AG09309 (cell line): ENCODE measurements at regions not wholly inside any gene's neighbourhood (a gene's known extent, or its start where the extent isn't known, plus 50 kb on each side); places are given as distances from the start of the nearest gene placed in this dataset.
A peak's percentile ranks its signal among the peaks of the same experiment; 100 is the strongest.

Experiments
- DNase-seq: peaks from one replicate; pipeline ENCODE4 v3.0.0-alpha.2; 2010; ENCODE audit warnings: low read depth
- H3K4me3 ChIP-seq: 2 replicates; pipeline ENCODE4 v1.5.1; 2011; ENCODE audit warnings: mild to moderate bottlenecking, low read depth, low read length, moderate library complexity; ENCODE audit not compliant: control insufficient read depth
- TF ChIP-seq, protein P1 (sequence below): IDR thresholded peaks from 2 replicates; pipeline ENCODE4 v1.5.1; 2011; ENCODE audit warnings: mild to moderate bottlenecking, low read depth, low read length, inconsistent platforms; ENCODE audit not compliant: insufficient read depth, control insufficient read depth; ENCODE audit errors: missing control alignments

DNA sequence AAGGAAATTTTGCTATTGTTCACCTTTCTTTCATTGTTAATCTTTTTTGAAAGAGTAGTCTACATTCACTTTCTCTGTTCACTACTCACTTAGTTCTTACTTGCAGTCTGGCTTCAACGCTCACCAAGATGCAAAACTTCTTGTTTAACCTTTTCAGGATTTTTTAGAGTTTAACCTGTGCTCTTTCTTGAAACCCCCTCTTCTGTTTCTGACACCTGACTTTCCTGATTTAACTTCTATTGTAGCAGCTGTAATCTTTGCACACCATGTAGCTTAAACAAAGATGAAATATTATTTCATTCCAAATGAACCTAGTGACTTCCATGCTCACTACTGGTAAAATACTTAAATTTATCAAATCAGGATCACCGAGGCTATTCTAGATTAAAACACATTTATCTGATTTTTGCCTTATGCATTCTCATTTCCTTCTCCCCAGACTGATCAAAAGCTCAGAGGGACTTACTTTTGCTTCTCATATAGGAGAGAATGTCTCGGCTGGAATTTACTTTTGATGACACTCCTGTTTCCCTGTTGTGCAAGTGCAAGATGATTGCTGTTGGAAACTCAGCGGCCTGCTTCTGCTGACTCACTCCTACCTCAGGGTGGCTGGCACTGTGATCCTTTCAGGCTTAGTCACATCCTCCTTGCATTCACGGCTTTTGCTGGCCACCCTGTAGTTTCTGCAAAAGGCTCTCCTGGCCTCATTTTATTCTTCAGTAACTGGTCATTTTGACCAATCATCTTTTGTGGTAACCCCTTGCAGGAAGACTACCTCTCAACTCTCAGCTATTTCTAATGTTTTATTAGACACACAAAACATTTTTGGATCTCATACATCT lies 109.3 kb upstream of the IFNE start:
- TF ChIP-seq, protein P1, sequence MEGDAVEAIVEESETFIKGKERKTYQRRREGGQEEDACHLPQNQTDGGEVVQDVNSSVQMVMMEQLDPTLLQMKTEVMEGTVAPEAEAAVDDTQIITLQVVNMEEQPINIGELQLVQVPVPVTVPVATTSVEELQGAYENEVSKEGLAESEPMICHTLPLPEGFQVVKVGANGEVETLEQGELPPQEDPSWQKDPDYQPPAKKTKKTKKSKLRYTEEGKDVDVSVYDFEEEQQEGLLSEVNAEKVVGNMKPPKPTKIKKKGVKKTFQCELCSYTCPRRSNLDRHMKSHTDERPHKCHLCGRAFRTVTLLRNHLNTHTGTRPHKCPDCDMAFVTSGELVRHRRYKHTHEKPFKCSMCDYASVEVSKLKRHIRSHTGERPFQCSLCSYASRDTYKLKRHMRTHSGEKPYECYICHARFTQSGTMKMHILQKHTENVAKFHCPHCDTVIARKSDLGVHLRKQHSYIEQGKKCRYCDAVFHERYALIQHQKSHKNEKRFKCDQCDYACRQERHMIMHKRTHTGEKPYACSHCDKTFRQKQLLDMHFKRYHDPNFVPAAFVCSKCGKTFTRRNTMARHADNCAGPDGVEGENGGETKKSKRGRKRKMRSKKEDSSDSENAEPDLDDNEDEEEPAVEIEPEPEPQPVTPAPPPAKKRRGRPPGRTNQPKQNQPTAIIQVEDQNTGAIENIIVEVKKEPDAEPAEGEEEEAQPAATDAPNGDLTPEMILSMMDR: no peak
- peak; percentile 97 for DNase-seq
- peak overlapping the region; percentile 12 for H3K4me3 ChIP-seq

DNA sequence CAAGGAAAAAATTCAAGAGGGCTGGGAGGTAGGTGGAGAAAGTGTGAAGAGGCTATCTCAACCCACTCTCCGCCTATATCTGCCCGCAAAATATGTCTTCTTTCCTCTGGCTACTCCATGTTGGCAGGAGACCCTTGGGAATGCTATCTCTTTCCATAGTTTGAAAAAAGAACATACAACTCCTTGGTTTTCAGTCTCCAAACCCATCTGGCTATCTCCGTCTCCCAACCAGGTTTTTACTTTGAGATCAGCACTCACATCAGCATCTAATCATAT lies 109.9 kb upstream of the IFNE start:
- no peak for DNase-seq
- TF ChIP-seq, protein P1: no peak
- H3K4me3 ChIP-seq: no peak overlapping the region

DNA sequence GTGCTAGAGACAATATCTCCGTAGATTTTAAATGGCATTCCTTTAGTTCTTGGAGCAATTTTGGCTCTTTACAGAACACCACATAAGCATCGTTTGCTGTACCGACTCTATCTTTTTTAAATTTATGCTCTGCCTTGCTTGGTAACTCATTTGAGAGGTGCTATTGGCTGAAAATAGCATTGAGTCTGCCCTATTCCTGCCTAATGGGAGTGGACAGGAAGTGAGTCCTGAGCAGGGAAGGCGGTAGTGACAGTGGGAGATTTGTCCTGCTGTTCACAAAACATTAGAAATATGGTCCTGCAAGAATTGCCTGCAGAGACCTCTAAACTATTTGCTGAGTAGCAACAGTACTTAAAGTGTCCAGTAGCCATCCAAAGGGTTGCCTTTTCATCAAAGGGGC lies 115.2 kb upstream of the IFNE start:
- no peak for DNase-seq
- TF ChIP-seq, protein P1: no peak
- no peak overlapping the region for H3K4me3 ChIP-seq

DNA sequence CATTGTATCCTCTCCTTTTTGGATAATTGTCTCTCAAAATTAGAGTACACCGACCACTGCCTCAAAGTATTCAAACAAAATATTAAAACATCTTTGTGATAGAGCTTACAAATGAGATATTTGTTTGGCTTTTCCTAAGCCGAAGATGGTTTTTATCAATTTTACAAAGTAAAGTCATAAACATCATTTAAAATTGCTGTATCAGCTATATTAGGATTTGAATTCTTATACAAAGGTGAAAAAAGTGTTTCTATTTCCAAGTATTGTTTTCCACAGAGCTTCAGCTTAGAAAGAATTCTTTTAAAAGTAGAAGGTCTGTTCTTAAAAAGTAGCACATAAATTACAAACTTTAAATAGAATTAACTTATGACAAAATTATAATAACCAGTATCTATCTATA lies 116.6 kb upstream of the IFNE start:
- no peak for DNase-seq
- TF ChIP-seq, protein P1: no peak
- H3K4me3 ChIP-seq: no peak overlapping the region

DNA sequence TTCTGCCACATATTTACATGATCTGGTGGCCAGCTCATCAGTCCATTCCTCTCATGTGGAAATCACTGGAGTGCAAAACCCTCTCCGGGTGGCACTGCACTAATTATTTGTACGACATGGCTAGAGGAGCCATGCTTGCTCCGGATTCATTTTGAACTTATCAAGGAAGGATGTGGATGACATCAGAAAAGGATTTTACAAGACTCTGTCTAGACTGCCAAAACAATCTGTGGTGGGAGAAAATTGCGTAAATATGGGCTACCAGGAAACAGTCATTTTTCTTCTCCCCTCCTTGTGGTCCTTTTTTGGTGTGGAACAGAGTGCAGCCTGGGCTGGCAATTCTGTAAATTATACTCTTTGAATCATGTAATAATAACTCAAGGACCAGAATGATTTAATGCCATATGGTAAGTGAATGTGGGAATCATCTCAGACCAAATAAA lies 123.4 kb upstream of the IFNE start:
- TF ChIP-seq, protein P1: no peak
- H3K4me3 ChIP-seq: no peak overlapping the region
- peak; percentile 95 for DNase-seq

DNA sequence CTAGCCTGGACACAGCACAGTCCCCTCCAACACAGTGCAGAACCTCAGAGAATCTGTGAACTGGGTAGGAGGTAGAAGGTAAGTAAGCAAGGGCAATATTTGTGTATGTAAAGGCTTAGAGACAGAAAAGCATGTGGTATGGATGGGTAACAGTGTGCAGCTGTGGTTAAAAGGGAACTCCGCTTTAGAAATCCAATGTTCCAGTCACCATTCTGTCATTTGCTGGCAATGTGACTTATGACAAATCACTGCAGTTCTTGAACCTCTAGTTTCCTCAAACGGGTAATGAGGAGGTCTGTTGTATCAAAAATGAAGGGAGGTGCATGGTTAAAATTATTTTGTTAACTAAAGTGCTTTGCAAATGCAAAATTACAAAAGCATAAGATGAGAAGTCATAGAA lies 125.5 kb upstream of the IFNE start:
- no peak overlapping the region for H3K4me3 ChIP-seq
- no peak for DNase-seq
- TF ChIP-seq, protein P1: no peak
